Transverse colon (tissue), 4 donors: ENCODE measurements at regions not wholly inside any gene's neighbourhood (a gene's known extent, or its start where the extent isn't known, plus 50 kb on each side); places are given as distances from the start of the nearest gene placed in this dataset.

Experiments
- DNase-seq: peaks from one replicate; pipeline ENCODE4 v3.0.0-alpha.2; 2019
- H3K27ac ChIP-seq, 4 donors: fragments of 200-600 bp; sonication (generic); 2 replicates each; pipeline ENCODE4 v1.5.1; 2016 to 2018; ENCODE audit warnings: inconsistent platforms in 4 of 4
- H3K27me3 ChIP-seq: fragments of 200-600 bp; sonication (generic); 2 replicates; pipeline ENCODE4 v1.5.1; 2017; ENCODE audit warnings: inconsistent platforms
- H3K36me3 ChIP-seq, 4 donors: fragments of 200-600 bp; sonication (generic); 2 replicates each; pipeline ENCODE4 v1.5.1; 2017 to 2019; ENCODE audit warnings: inconsistent platforms in 4 of 4
- H3K4me1 ChIP-seq, 4 donors: fragments of 200-600 bp; sonication (generic); 2 replicates each; pipeline ENCODE4 v1.5.1; 2017 to 2020; ENCODE audit warnings: inconsistent platforms in 4 of 4
- H3K4me3 ChIP-seq, 4 donors: fragments of 200-600 bp; sonication (generic); 1 replicate in 1 of 4; 2 replicates in 3 of 4; pipeline versions ENCODE4 v1.5.1 to v1.6.1; 2017 to 2019; ENCODE audit warnings: inconsistent platforms in 4 of 4
- H3K9me3 ChIP-seq, 2 donors: fragments of 200-600 bp; sonication (generic); 2 replicates each; pipeline ENCODE4 v1.5.1; 2017 to 2019; ENCODE audit warnings: inconsistent platforms in 2 of 2
- EP300 ChIP-seq: sonication (generic); formaldehyde crosslinking; IDR thresholded peaks from one replicate; pipeline ENCODE4 v1.6.1; 2017; ENCODE audit warnings: antibody characterized with exemption, low read depth
- POLR2A ChIP-seq: fragments of 450-650 bp; IDR thresholded peaks from one replicate; pipeline ENCODE4 v1.6.1; 2016; ENCODE audit warnings: antibody characterized with exemption, mild to moderate bottlenecking, moderate library complexity
- POLR2AphosphoS5 ChIP-seq, 3 donors: sonication (generic); formaldehyde crosslinking; IDR thresholded peaks; one replicate each; pipeline ENCODE4 v1.6.1; 2016; ENCODE audit warnings: antibody characterized with exemption in 3 of 3
- WGBS, 2 donors: methylation state at CpG; one replicate each; pipeline ENCODE4 v1.1.5; 2018; ENCODE audit warnings: low coverage in 1 of 2; 5-methylcytosine and 5-hydroxymethylcytosine counted together
- in situ Hi-C, 4 donors: fragments of 200-750 bp; cut with MboI; loops; one replicate each; pipeline versions ENCODE4 v1.15.0 to v1.15.1; 2017; ENCODE audit warnings: low sequenced_read_pairs in 3 of 4, low pct_ligation_motif_present in 1 of 4, low pct_unique_long_range_greater_than_20kb in 1 of 4
- intact Hi-C: fragments of 100-400 bp; cut with DNase I; formaldehyde crosslinking; loops from one replicate; pipeline ENCODE4 v1.15.1; 2023; ENCODE audit warnings: low total_unique reads
- TF ChIP-seq, protein P1 (sequence below), 5 experiments: fragments of 200-600 bp in 3 of 5; fragments of 450-650 bp in 2 of 5; sonication (generic) in 3 of 5; IDR thresholded peaks; 1 replicate in 2 of 5; 2 replicates in 3 of 5; pipeline ENCODE4 v1.5.1; 2016 to 2017; ENCODE audit warnings: antibody characterized with exemption in 5 of 5, inconsistent platforms in 3 of 5, mild to moderate bottlenecking in 2 of 5, moderate library complexity in 1 of 5

DNA sequence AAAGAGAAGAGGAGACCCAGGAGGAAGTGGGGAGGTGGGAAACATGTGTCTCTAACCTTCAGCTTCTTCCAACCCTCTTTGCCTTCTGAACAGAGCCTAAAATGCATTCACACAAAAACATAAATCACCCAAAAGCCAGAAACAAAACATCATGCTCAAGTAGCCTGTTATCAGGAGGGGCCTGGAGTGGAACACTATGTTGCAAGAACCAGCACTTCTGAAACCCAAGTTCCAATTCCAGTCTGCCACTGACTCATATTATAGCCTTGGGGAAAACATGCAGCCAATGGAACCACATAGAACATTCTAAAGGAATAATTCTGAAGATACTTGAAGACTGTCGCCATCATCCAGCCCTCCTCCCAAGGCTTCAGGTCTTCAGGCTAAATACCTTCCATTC is 169.8 kb upstream of the PLXNC1 start:
- in situ Hi-C loops = loop anchor here in 2 of 4 donors (25.0 kb wide), 2 partner anchors 416 to 441 kb away; partner anchors contain the start of gene SOCS2 (in 1 of the 2)
- Histone ChIP-seq H3K27me3 (no peaks in the 10 kb centered on the region), H3K9me3 (no peaks in the 10 kb centered on the region), H3K4me3 (no peak overlapping the region), H3K36me3 (no peaks in the 10 kb centered on the region), H3K27ac (no peak overlapping the region), H3K4me1 (no peaks in the 10 kb centered on the region)
- intact Hi-C loops = no loop called here
- DNase-seq = no peak
- TF ChIP-seq POLR2AphosphoS5 (IDR thresholded peaks at IDR 0.05) (no peak), EP300 (no peak)
- WGBS, 2 donors = 92 to 100% methylated on average over 1 of the region's 1 CpG

DNA sequence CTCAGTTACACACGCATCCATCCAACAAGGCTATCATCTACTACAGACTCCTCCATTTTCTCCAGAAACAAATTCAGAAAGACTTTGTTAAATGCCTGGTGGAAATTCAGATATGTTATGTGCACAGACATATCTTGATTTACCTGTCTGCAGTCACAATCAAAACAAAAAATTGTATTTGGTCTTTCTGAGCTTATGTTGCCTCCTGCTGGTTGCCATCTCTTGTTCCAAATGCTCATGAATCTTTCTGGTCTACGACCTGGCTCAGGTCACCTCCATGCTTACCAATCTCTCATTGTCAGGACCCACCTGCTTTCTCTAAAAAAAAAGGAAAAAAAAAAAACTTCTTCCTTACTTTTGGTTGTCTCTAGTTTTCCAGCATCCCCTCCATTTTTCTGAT is 169.2 kb upstream of the PLXNC1 start:
- Histone ChIP-seq H3K4me1 (no peaks in the 10 kb centered on the region), H3K9me3 (no peaks in the 10 kb centered on the region), H3K4me3 (no peak overlapping the region), H3K27me3 (no peaks in the 10 kb centered on the region), H3K36me3 (no peaks in the 10 kb centered on the region), H3K27ac (no peak overlapping the region)
- 55 to 56% methylated on average over 2 of the region's 2 CpGs for WGBS, 2 donors
- intact Hi-C loops = no loop called here
- DNase-seq = peak; percentile 26
- in situ Hi-C loops = loop anchor here in 2 of 4 donors (25.0 kb wide), 2 partner anchors 417 to 442 kb away; partner anchors contain the start of gene SOCS2 (in 1 of the 2)
- no peak for TF ChIP-seq POLR2AphosphoS5 (IDR thresholded peaks at IDR 0.05)
- TF ChIP-seq, protein P1, sequence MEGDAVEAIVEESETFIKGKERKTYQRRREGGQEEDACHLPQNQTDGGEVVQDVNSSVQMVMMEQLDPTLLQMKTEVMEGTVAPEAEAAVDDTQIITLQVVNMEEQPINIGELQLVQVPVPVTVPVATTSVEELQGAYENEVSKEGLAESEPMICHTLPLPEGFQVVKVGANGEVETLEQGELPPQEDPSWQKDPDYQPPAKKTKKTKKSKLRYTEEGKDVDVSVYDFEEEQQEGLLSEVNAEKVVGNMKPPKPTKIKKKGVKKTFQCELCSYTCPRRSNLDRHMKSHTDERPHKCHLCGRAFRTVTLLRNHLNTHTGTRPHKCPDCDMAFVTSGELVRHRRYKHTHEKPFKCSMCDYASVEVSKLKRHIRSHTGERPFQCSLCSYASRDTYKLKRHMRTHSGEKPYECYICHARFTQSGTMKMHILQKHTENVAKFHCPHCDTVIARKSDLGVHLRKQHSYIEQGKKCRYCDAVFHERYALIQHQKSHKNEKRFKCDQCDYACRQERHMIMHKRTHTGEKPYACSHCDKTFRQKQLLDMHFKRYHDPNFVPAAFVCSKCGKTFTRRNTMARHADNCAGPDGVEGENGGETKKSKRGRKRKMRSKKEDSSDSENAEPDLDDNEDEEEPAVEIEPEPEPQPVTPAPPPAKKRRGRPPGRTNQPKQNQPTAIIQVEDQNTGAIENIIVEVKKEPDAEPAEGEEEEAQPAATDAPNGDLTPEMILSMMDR (IDR thresholded peaks at IDR 0.05) = peak; percentile 30 to 68 (median 44)

DNA sequence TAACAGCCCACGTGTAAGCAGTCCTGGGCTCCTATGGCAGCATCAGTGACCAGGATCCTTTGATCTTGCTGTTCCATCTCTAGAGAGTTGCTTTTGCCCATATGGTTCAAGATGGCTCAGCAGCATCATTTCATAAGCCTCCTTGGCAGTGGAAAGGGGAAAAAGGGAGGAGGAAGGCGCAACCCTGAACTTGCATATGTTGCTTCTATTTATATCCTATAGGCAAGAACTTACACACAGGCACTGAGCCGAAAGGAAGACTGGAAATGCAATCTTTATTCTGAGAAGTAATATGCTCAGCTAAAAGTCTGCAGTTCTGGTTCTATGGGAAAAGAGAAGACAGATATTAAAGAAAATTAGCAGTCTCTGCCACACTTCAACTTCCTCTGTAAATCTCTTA is 167.7 kb upstream of the PLXNC1 start:
- WGBS, 2 donors = 74 to 88% methylated on average over 1 to 3 of the region's 3 CpGs
- Histone ChIP-seq H3K4me3 (no peak overlapping the region), H3K4me1 (no peaks in the 10 kb centered on the region), H3K27me3 (no peaks in the 10 kb centered on the region), H3K36me3 (no peaks in the 10 kb centered on the region), H3K9me3 (no peaks in the 10 kb centered on the region), H3K27ac (no peak overlapping the region)
- TF ChIP-seq EP300 = no peak
- no peak for TF ChIP-seq POLR2AphosphoS5 (IDR thresholded peaks at IDR 0.05)
- no peak for TF ChIP-seq POLR2A
- TF ChIP-seq, protein P1 (IDR thresholded peaks at IDR 0.05) = no peak
- in situ Hi-C loops = loop anchor here in 3 of 4 donors (10.0 to 25.0 kb wide), 3 partner anchors 114 to 443 kb away; partner anchors contain the start of gene SOCS2 (in 1 of the 3)
- intact Hi-C loops = no loop called here
- no peak for DNase-seq

DNA sequence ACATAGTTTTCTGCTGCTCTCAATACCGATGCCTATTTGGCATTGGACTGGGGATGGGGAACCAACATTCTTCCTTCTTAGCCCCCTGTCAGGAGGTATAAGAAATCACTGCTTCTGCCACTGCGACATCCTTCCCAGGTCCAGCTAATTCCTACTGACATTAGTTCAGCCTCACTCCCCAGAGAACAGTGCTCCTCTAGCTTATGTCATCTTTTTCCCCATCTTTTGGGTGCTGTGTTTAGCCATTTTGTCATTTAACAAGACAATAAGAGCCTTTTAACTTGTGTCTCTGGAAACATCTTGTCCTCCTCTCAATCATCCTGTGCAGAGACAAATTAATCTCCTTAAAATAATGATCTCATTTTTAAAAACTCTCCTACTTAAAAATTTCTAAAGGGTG is 167.0 kb upstream of the PLXNC1 start:
- H3K36me3 ChIP-seq = no peaks in the 10 kb centered on the region
- no peaks in the 10 kb centered on the region for H3K4me1 ChIP-seq
- no peaks in the 10 kb centered on the region for H3K9me3 ChIP-seq
- H3K27me3 ChIP-seq = no peaks in the 10 kb centered on the region
- H3K4me3 ChIP-seq = no peak overlapping the region
- WGBS, 2 donors = 86 to 92% methylated on average over 1 to 2 of the region's 2 CpGs
- TF ChIP-seq, protein P1 (IDR thresholded peaks at IDR 0.05) = no peak
- TF ChIP-seq POLR2AphosphoS5 (IDR thresholded peaks at IDR 0.05) (no peak), POLR2A (no peak), EP300 (no peak)
- H3K27ac ChIP-seq = no peak overlapping the region
- intact Hi-C loops = no loop called here
- in situ Hi-C loops = loop anchor here in 3 of 4 donors (10.0 to 25.0 kb wide), 3 partner anchors 113 to 444 kb away; partner anchors contain the start of gene SOCS2 (in 1 of the 3)
- DNase-seq = no peak
